Cardiac septum (tissue), 1 donor: ENCODE measurements at regions not wholly inside any gene's neighbourhood (a gene's known extent, or its start where the extent isn't known, plus 50 kb on each side); places are given as distances from the start of the nearest gene placed in this dataset.
"Not testable (repeated sequence)": the region's sequence is repeated elsewhere in the genome, so short reads cannot be mapped to it uniquely, and the experiment has no call there.

Experiments
- DNase-seq: peaks from one replicate; pipeline ENCODE4 v3.0.0-alpha.2; 2020; ENCODE audit warnings: low spot score
- intact Hi-C: fragments of 100-400 bp; cut with DNase I; formaldehyde crosslinking; loops from one replicate; pipeline ENCODE4 v1.14.0; 2022
- donor health status: DM: no; HTN: no; CAD: no.

DNA sequence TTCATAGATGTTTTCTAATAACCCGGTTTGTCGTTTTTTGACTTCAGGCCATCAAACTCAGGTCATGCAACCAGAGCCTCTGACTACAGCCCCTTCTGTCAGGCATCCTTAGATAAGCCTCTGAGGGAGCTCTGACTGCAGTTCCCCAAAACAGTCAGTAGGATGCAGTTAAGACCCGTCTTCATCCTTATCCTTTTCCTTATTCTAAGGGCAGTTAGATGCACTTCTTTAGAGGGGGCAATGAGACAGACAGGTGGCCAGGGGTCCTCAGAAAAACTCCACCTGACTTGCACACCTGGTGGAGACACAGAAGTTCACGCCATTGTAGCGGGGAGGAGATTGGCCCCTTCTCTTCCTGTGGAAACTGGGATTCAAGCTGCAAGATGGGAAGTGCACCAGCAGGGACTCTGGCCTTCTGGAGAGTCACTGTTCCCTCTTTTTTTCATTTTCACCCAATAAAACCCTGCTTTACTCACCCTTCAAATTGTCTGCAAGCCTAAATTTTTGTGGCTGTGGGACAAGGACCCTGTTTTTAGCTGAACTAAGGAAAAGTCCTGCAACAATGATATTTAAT is 104.8 kb upstream of the TFPI start:
- intact Hi-C loops: no loop called here
- no peak for DNase-seq

DNA sequence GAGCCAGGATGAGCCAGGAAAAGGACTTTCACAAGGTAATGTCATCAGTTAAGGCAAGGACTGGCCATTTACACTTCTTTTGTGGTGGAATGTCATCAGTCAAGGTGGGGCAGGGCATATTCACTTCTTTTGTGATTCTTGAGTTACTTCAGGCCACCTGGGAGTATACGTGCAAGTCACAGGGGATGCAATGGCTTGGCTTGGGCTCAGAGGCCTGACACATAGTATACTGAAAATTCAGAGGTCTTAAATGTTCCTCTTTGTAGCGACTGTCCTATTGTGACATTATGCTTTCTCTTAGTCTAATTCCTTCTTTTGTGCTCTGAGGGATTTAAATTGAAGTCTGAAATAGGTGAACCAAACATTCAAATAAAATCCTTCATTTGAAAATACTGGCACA is 121.8 kb upstream of the TFPI start:
- DNase-seq, intact Hi-C loops: not testable (repeated sequence)

DNA sequence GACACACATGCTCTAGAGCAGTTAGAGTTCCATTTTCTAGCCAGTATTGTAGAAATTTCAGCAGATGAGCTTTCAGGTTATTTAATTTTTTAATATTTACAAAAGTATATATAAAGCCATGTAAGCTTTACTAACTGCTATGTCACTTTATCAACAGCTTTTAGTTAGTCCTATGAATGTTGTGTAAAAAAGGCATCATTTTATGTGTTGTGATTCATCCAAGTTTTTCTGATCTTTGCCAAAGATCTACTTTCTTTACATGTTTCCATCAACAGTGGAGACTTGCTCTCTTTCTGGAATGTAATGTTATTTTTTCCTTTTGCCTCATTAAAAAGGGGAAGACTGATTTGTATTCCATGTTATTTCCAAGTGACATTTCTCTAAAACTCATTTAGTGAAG is 125.2 kb upstream of the TFPI start:
- intact Hi-C loops: no loop called here
- no peak for DNase-seq

DNA sequence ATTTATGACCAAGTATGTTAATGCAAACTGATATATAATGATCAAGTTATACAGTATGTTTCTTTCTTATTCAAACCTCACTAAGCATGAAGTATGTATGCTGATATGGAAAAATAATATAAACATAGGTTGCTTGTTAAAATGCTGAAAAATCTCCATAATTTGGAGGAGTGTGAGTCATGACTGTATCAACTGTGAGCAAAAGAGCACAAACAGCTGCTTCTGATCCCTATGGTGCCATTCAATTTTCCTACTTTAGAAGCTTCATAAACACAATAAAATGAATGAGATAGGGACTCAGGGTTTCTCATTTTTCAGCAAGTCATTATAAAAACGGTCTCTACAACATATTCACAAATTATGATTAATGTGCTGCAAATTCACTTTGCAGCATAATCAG is 129.9 kb upstream of the TFPI start:
- DNase-seq: no peak
- intact Hi-C loops: no loop called here

DNA sequence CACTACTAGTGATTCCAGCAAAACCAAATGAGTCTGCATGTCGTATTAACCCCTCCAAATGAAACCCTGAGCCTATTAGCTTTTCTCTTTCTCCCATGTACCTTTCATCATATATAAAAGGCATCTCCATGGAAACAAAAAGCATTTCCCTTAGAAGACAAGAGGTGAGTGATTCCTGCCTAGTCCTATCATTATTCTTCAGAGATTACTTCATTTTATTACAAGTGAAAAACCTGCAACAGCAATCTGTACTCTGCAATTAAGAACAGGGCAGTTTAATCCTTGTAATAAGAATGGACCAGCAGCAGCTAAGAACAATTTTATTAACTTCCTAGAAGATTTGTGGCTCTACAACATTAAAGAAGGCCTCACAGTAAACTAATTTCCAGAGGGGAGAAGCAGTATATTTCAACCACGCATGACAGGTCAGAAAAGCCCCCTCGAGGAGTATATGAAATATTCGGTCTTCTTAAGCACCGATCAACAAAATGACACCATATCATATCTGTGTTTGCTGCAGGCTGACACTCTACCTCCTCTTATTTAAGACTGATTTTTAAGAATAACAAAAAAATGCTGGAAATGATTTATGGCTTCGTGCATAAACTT is 132.3 kb upstream of the TFPI start:
- DNase-seq: no peak
- intact Hi-C loops: no loop called here

DNA sequence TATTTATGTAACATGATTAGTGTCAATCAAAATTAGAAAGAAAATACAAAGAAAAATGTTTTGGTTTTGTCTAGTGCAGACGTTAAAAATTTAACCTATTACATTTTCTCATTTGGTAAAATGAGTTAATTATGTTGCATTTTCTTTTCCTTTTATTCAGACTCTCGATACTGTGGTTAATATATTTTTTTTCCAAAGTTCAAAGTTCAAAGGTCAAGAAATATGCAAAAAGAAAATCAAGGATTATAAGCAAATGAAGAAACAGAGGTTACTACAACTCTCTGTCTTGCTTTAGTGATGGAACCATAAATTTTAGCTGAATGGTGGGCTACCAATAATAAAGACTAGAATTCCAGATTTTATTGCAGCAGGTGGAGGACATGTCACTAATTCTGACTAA is 133.3 kb upstream of the TFPI start:
- no peak for DNase-seq
- intact Hi-C loops: no loop called here

DNA sequence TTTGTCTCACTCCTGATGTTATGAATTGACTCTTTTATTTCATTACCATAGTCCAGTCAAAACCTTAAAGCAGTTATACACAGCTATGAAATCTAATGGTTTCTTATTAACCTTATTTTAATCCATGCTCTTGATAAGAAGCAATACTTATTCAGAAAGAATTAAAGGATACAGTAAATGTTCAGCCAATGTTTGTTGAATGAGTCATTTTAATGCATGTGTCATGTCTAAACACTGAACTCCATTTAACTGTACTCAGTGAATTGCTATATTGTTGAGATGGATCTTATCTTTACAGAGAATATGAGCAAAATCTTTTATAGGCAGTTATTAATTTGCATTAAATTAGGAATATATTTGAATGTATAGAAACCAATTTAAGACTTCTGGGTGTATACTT is 135.1 kb upstream of the TFPI start:
- DNase-seq: no peak
- intact Hi-C loops: no loop called here

DNA sequence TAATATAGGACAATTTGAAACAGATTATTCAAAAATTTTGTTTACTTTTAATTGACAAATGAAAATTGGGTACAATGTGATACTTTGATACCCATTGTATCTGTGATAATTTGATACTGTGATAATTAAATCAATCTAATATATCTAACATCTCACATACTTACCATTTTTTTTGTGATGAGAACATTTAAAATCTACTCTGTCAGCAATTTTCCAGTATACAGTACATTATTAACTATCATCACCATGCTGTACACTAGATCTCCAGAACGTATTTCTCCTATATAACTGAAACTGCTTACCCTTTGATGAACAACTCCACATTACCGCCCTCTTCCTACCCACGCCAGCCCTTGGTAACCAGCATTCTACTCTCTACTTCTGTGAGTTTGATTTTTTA is 139.7 kb upstream of the TFPI start:
- intact Hi-C loops: no loop called here
- no peak for DNase-seq

DNA sequence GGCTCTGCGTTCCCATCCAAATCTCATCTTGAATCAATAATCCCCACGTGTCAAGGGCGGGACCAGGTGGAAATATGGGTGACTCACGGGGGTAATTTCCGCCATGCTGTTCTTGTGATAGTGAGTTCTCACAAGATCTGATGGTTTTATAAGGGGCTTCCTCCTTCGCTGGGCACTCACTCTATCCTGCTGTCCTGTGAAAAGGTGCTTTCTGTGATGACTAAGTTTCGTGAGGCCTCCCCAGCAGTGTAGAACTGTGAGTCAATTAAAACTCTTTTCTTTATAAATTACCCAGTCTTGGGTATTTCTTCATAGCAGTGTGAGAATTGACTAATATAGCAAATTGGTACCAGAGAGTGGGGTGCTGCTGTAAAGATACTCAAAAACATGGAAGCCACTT is 142.4 kb upstream of the TFPI start:
- intact Hi-C loops: not testable (repeated sequence)

DNA sequence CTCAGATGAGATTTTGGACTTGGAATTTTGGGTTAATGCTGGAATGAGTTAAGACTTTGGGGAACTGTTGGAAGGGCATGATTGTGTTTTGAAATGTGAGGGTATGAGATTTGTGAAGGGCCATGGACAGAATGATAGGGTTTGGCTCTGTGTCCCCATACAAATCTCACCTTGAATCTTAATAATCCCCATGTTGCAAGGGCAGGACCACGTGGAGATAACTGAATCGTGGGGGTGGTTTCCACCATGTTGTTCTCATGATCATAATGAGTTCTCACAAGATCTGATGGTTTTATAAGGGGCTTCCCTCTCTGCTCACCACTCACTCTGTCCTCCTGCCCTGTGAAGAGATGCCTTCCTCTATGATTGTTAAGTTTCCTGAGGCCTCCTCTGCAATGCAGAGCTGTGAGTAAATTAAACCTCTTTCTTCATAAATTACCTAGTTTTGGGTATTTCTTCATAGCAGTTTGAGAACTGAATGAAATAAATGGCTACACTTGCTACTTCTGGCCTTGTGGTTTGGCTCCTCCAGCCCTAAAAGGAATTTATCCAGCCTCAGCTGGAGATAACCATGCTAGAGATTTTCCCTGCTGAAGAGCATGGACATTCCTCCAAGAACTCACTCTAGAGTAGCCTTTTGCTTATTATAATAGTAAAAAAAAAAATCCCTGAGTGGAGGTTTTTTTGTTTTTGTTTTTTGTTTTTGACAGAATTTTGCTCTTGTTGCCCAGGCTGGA is 144.3 kb upstream of the TFPI start:
- DNase-seq: no peak
- intact Hi-C loops: no loop called here

More for the DNA sequence above, 142.4 kb upstream of the TFPI start:
- DNase-seq: not testable (repeated sequence)

DNA sequence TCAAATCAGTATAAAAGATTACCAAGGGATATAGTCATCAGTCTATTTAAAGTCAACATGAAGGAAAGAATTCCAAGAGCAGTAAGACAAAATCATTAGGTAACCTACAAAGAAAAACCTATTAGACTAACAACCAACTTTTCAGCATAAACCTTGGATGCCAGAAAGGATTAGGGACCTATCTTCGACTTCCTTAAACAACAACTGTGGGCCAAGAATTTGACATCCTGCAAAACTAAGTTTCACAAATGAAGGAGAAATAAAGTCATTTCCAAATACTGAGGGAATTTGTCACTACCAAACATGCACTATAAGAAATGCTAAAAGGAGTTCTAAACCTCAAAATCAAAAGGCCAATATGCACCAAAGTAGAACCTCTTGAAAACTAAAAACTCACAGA is 147.9 kb upstream of the TFPI start:
- DNase-seq: no peak
- intact Hi-C loops: no loop called here

DNA sequence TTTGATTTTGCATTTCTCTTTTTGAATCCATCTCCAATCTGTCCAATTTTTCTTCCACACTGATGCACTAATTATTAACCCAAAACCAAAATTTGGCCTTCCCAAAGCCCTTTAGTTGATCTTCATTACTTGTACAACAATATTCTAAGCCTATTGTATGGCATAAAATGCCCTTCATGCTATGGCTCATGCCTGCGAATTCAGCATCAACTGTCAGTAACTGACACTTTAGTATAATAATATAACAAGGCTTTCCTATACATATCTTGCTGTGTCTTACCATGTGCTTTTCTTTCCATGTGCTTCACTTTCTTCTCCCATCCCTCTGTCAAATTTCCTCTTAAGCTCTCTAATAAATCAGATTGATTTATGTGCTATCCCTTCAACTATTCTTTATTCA is 154.0 kb upstream of the TFPI start:
- no peak for DNase-seq
- intact Hi-C loops: no loop called here

DNA sequence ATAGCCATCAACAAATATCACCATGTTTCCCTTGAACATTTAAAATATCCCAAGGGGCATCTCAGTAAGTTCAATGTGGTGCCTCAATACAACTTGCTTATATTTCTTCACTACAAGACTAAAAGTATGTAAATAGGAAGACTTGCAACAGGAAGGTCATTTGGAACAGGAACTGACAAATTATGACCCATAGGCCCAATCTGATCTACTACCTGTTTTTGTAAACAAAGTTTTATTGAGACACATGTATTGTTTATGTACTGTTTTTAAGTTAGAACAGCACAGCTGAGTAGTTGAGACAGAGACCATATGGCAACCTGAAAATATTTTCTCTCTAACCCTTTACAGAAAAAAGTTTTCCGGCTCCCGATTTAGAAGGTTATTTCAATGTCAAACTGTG is 154.8 kb upstream of the TFPI start:
- DNase-seq: no peak
- intact Hi-C loops: no loop called here

DNA sequence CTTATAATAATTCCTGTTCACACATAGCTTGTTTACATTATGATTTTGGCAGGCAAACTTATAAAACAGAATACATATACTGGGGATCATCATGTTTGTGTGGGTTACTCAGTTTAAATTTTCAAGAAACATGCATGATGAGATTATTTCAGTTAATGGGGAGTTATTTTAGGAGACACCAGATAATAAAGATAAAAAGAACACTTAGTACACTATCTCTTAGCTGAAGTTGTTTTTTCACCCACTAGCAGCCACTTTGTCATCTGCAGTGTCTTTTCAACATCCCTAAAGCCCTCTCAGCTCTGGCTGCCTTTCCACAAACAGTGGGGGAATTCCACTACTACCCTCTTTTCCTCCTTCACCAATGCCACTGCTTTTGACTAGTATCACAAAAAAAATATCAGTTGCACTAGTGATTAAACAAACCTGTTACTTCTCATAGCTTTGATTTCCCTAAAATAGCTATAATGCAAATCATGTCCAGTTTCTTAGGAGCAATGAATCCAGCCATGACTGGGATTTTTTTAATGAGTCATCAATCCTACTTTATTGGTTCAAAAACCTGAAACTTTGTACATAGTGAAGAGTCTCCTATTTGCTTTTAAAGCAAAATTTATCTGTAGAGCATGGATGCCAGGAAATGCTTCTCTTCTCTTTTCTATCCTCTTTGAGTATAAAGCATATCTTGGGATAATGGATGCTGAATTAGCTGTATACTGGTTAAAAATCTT is 156.7 kb upstream of the TFPI start:
- intact Hi-C loops: no loop called here
- DNase-seq: no peak

DNA sequence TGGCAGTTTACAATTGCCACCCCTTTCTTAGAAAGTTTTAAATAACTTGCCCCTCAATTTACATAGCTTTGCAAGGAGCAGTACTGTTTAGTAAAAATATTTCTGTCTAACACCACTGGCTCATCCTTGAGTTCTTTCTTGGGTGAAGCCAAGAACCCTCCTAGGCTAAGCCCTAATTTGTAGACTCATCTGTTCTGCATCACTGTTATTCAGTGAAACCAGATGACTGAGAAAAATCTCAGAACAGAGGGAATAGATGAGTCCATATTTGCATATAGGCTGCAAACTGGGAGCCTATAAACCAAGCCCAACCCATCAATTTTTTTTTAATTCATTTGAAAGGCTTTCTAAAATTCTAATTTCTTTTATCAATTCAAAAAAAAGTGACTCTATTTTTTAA is 161.4 kb upstream of the TFPI start:
- intact Hi-C loops: no loop called here
- no peak for DNase-seq

DNA sequence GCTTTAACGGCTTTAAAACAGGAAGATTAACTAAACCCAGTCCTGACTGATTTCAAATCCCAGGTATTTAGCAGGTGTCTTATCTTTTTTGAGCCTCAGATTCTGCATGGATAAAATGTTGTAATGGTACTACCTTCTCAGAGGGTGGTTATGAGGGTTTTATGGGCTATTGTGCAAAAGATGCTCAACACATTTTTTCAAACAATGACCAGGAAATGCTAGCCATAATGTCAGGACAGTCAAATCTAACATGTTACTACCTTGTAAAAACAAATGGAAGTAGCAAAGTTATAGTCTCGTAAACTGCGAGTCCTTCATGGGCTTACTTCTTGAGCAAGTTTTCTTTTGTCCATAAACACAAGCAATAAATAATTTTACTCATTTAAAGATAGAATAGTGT is 162.1 kb upstream of the TFPI start:
- no peak for DNase-seq
- intact Hi-C loops: no loop called here

DNA sequence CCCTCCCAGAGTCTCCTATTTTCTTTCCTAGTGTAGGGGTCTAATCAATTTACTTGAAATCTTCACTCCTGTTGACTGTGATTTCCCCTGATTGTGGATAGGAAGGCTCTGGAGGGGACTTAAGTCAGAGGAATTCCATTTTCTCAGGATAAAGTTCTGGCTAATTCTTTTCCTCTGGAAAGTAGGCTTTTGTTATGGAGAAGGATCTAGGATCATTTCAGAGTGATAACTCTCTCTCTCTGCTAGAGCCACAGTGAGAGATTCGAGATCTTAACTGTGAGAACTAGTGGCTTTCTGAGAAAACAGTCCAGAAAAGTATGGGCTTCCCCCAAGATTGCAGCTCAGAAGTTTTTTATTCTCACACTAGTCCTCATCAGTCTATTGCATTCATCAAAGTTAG is 163.9 kb upstream of the TFPI start:
- intact Hi-C loops: no loop called here
- DNase-seq: no peak

DNA sequence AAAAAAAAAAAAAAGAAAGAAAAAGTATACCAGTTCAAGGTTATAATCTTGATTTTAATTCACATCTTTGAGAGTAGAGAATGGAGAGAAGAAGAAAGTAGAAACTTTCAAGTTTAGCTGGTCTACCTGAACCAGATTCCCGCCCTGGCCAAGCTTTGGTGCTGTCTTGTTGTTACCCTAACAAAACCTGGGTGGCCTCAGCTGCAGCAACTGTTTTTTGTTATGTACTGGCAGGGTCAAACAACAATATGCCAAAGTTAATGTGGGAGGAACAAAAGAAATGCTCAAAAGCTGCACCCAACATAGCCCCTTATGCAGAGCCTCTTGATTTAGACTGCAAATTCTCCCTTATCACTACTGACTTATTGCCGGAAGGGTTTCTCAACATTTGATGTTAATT is 165.3 kb upstream of the TFPI start:
- intact Hi-C loops: no loop called here
- no peak for DNase-seq

DNA sequence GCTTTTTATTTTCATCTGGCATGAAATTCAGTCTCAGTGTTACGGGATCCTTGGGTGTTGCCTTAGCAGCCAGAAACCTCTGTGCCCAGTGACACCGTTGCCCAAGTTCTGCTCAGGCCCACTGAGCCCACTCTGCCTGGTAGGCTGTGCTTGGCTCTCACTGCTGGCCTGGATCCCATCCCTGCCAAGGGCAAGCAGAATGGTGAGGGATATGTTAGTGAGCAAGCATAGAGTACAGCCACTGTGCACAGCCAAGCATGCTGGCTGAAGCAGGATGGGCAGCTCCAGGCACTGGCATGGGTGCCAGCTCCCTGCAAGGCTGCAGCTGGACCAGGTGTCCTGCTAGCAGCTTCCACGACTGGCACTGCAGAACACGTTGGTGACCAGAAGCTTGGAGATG is 194.7 kb upstream of the TFPI start:
- DNase-seq: no peak
- intact Hi-C loops: no loop called here

DNA sequence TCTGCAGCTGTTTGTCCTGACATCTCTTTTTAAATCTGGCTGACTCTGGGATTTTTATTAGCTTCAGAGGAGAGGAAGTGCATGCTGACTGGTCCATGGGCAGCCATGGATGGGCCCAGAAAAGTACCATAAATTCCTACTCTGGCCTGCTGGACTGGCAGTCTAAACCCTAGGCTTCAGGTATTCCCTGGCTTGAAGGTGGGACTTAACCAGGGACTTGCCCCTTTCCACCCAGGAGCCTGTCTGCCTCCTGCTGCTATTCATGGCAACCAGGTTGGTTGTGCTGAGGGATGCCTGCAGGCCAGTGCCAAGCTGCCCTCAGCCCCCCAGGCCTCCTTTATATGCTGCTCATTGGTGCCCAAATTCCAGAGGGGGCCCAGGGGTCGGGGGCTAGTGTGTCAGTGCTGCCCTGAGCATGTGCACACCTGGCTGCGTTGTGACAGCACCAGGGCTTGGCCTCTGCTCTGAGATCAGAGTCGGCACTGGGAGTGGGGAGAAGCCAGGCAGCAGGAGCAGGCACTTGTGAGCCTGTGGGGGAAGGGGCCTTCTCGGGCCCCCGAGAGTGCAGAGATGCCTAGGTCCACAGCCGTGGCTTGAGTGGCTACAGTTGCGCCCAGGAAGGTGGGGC is 195.7 kb upstream of the TFPI start:
- no peak for DNase-seq

More for the DNA sequence above, 195.7 kb upstream of the TFPI start:
- intact Hi-C loops: no loop called here
